Liver (tissue), 8 donors: ENCODE measurements at regions not wholly inside any gene's neighbourhood (a gene's known extent, or its start where the extent isn't known, plus 50 kb on each side); places are given as distances from the start of the nearest gene placed in this dataset.
"Not testable (repeated sequence)": the region's sequence is repeated elsewhere in the genome, so short reads cannot be mapped to it uniquely, and the experiment has no call there.

Source experiments
- DNase-seq: peaks from one replicate; pipeline ENCODE4 v3.0.0-alpha.2; 2017; ENCODE audit warnings: low spot score
- H3K27ac ChIP-seq, 2 donors: one replicate each; pipeline ENCODE4 v1.7.0; 2013; ENCODE audit warnings: inconsistent platforms in 2 of 2, low read length in 2 of 2, control low read depth in 1 of 2, low read depth in 1 of 2, mild to moderate bottlenecking in 1 of 2
- H3K27me3 ChIP-seq, 4 donors: one replicate each; pipeline versions ENCODE4 v1.6.1 to v1.7.0; 2013; ENCODE audit warnings: low read length in 3 of 4, inconsistent platforms in 1 of 4, mild to moderate bottlenecking in 1 of 4, moderate library complexity in 1 of 4; ENCODE audit not compliant: control insufficient read depth in 4 of 4, insufficient read depth in 4 of 4
- H3K36me3 ChIP-seq, 4 donors: one replicate each; pipeline versions ENCODE4 v1.6.1 to v1.7.0; 2013; ENCODE audit warnings: low read length in 3 of 4, mild to moderate bottlenecking in 3 of 4, low read depth in 1 of 4, moderate library complexity in 1 of 4; ENCODE audit not compliant: control insufficient read depth in 4 of 4, insufficient read depth in 3 of 4
- H3K4me1 ChIP-seq, 4 donors: one replicate each; pipeline versions ENCODE4 v1.6.1 to v1.7.0; 2013; ENCODE audit warnings: low read length in 3 of 4, mild to moderate bottlenecking in 3 of 4, moderate library complexity in 1 of 4; ENCODE audit not compliant: control insufficient read depth in 4 of 4, insufficient read depth in 4 of 4
- H3K4me3 ChIP-seq, 3 donors: one replicate each; pipeline versions ENCODE4 v1.6.1 to v1.7.0; 2013; ENCODE audit warnings: low read length in 3 of 3, control low read depth in 1 of 3, low read depth in 1 of 3, mild to moderate bottlenecking in 1 of 3
- H3K9ac ChIP-seq, 2 donors: one replicate each; pipeline ENCODE4 v1.7.0; 2013; ENCODE audit warnings: low read length in 2 of 2, mild to moderate bottlenecking in 2 of 2, moderate library complexity in 2 of 2, control low read depth in 1 of 2, low read depth in 1 of 2
- H3K9me3 ChIP-seq, 4 donors: one replicate each; pipeline versions ENCODE4 v1.6.1 to v1.7.0; 2013; ENCODE audit warnings: low read length in 3 of 4; ENCODE audit not compliant: control insufficient read depth in 4 of 4
- EGR1 ChIP-seq, 2 donors: IDR thresholded peaks; 2 replicates each; pipeline ENCODE4 v1.6.1; 2016 to 2018; ENCODE audit warnings: antibody characterized with exemption in 2 of 2, low read depth in 2 of 2
- FOXA1 ChIP-seq: IDR thresholded peaks from 2 replicates; pipeline ENCODE4 v1.6.1; 2016; ENCODE audit warnings: antibody characterized with exemption
- FOXA2 ChIP-seq: IDR thresholded peaks from 2 replicates; pipeline ENCODE4 v1.6.1; 2016; ENCODE audit warnings: antibody characterized with exemption
- GABPA ChIP-seq, 2 donors: IDR thresholded peaks in 1 of 2; conservative IDR thresholded peaks in 1 of 2; 2 replicates each; pipeline ENCODE4 v1.6.1; 2016; ENCODE audit warnings: antibody characterized with exemption in 2 of 2, mild to moderate bottlenecking in 1 of 2, moderate library complexity in 1 of 2
- HNF4A ChIP-seq, 2 donors: conservative IDR thresholded peaks; 2 replicates each; pipeline ENCODE4 v1.6.1; 2016; ENCODE audit warnings: antibody characterized with exemption in 2 of 2, mild to moderate bottlenecking in 2 of 2
- HNF4G ChIP-seq: IDR thresholded peaks from 2 replicates; pipeline ENCODE4 v1.6.1; 2016; ENCODE audit warnings: antibody characterized with exemption
- JUND ChIP-seq, 2 donors: IDR thresholded peaks; 2 replicates each; pipeline ENCODE4 v1.6.1; 2016; ENCODE audit warnings: antibody characterized with exemption in 2 of 2
- NR2F2 ChIP-seq: IDR thresholded peaks from 2 replicates; pipeline ENCODE4 v1.6.1; 2016; ENCODE audit warnings: antibody characterized with exemption
- RAD21 ChIP-seq, 2 donors: IDR thresholded peaks; 2 replicates each; pipeline ENCODE4 v1.6.1; 2016; ENCODE audit warnings: antibody characterized with exemption in 2 of 2, mild to moderate bottlenecking in 2 of 2
- RXRA ChIP-seq, 2 donors: IDR thresholded peaks; 2 replicates each; pipeline ENCODE4 v1.6.1; 2017 to 2018; ENCODE audit warnings: antibody characterized with exemption in 2 of 2, mild to moderate bottlenecking in 1 of 2
- SP1 ChIP-seq: IDR thresholded peaks from 2 replicates; pipeline ENCODE4 v1.6.1; 2018; ENCODE audit warnings: antibody characterized with exemption, mild to moderate bottlenecking
- TAF1 ChIP-seq: conservative IDR thresholded peaks from 2 replicates; pipeline ENCODE4 v1.6.1; 2016; ENCODE audit warnings: antibody characterized with exemption, mild to moderate bottlenecking
- YY1 ChIP-seq: IDR thresholded peaks from 2 replicates; pipeline ENCODE4 v1.6.1; 2016; ENCODE audit warnings: antibody characterized with exemption, mild to moderate bottlenecking
- WGBS: extraction: QIAGEN DNeasy Blood & Tissue Kit; methylation state at CpG from one replicate; pipeline ENCODE4 v1.1.7; 2013; 5-methylcytosine and 5-hydroxymethylcytosine counted together
- TF ChIP-seq, protein P1 (sequence below): fragments of 150-350 bp; IDR thresholded peaks from 2 replicates; pipeline ENCODE4 v1.5.1; 2017; ENCODE audit warnings: improper control_type of control experiment, low read depth, low read length; ENCODE audit not compliant: missing input control
- TF ChIP-seq, protein P2 (sequence below): IDR thresholded peaks from 2 replicates; pipeline ENCODE4 v1.6.1; 2016; ENCODE audit warnings: antibody characterized with exemption
- TF ChIP-seq, protein P3 (sequence below): IDR thresholded peaks from 2 replicates; pipeline ENCODE4 v1.6.1; 2016; ENCODE audit warnings: antibody characterized with exemption
- TF ChIP-seq, protein P4 (sequence below): IDR thresholded peaks from 2 replicates; pipeline ENCODE4 v1.6.1; 2016; ENCODE audit warnings: antibody characterized with exemption
- donor health status: healthy.
- donor health status: healthy.
- donor health status: healthy.
- donor health status: healthy.
- donor health status: healthy.

DNA sequence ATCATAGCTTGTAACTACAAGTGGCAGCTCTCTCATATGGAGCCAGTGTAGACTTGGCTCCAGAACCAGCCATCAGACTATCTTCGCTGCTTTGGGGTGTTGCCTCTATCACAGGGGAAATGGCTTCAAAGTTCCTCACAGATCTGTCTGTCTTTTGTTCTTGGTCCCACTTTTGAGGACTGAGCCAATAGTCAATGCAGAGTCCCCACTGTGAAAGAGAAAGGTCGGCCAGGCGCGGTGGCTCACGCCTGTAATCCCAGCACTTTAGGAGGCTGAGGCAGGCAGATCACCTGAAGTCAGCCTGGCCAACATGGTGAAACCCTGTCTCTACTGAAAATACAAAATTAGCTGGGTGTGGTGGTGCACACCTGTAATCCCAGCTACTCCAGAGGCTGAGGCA lies 86.9 kb upstream of the FZD7 start:
- H3K27me3 ChIP-seq, H3K27ac ChIP-seq, H3K36me3 ChIP-seq, DNase-seq, H3K4me1 ChIP-seq, H3K4me3 ChIP-seq, H3K9ac ChIP-seq, H3K9me3 ChIP-seq: not testable (repeated sequence)
- WGBS: 95% methylated on average over 5 of the region's 5 CpGs

DNA sequence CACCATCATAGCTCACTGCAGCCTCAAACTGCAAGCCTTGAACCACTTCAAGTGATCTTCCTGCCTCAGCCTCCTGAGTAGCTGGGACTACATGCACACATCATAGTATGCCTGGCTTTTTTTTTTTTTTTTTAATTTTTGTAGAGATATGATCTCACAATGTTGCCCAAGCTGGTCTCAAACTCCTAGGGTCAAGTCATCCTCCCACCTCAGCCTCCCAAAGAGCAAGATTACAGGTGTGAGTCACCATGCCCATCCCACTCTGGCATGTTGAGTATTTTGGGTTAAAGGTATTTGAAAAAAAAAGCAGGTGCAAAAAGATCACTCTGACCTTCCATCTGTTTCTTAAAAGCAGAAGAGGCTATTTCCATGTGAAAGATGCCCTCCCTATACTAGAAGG lies 86.4 kb upstream of the FZD7 start:
- Histone ChIP-seq H3K27ac (no peak overlapping the region), H3K9ac (no peak overlapping the region), H3K9me3 (no peaks in the 10 kb centered on the region), H3K36me3 (no peaks in the 10 kb centered on the region), H3K4me1 (no peaks in the 10 kb centered on the region), H3K4me3 (no peak overlapping the region), H3K27me3 (no peaks in the 10 kb centered on the region)
- no peak for TF ChIP-seq SP1
- TF ChIP-seq RXRA (IDR thresholded peaks at IDR 0.05): no peak
- no peak for TF ChIP-seq JUND (IDR thresholded peaks at IDR 0.05)
- no peak for TF ChIP-seq NR2F2
- TF ChIP-seq HNF4A (conservative IDR thresholded peaks at IDR 0.05): no peak
- no peak for TF ChIP-seq FOXA2
- TF ChIP-seq TAF1: no peak
- TF ChIP-seq, protein P1, sequence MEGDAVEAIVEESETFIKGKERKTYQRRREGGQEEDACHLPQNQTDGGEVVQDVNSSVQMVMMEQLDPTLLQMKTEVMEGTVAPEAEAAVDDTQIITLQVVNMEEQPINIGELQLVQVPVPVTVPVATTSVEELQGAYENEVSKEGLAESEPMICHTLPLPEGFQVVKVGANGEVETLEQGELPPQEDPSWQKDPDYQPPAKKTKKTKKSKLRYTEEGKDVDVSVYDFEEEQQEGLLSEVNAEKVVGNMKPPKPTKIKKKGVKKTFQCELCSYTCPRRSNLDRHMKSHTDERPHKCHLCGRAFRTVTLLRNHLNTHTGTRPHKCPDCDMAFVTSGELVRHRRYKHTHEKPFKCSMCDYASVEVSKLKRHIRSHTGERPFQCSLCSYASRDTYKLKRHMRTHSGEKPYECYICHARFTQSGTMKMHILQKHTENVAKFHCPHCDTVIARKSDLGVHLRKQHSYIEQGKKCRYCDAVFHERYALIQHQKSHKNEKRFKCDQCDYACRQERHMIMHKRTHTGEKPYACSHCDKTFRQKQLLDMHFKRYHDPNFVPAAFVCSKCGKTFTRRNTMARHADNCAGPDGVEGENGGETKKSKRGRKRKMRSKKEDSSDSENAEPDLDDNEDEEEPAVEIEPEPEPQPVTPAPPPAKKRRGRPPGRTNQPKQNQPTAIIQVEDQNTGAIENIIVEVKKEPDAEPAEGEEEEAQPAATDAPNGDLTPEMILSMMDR: no peak
- no peak for TF ChIP-seq FOXA1
- TF ChIP-seq RAD21 (IDR thresholded peaks at IDR 0.05): no peak
- TF ChIP-seq, protein P2, sequence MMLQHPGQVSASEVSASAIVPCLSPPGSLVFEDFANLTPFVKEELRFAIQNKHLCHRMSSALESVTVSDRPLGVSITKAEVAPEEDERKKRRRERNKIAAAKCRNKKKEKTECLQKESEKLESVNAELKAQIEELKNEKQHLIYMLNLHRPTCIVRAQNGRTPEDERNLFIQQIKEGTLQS: no peak
- no peak for TF ChIP-seq EGR1 (IDR thresholded peaks at IDR 0.05; ENCODE audit: low read depth in 2 of 2)
- no peak for TF ChIP-seq YY1
- TF ChIP-seq HNF4G: no peak
- no peak for DNase-seq

DNA sequence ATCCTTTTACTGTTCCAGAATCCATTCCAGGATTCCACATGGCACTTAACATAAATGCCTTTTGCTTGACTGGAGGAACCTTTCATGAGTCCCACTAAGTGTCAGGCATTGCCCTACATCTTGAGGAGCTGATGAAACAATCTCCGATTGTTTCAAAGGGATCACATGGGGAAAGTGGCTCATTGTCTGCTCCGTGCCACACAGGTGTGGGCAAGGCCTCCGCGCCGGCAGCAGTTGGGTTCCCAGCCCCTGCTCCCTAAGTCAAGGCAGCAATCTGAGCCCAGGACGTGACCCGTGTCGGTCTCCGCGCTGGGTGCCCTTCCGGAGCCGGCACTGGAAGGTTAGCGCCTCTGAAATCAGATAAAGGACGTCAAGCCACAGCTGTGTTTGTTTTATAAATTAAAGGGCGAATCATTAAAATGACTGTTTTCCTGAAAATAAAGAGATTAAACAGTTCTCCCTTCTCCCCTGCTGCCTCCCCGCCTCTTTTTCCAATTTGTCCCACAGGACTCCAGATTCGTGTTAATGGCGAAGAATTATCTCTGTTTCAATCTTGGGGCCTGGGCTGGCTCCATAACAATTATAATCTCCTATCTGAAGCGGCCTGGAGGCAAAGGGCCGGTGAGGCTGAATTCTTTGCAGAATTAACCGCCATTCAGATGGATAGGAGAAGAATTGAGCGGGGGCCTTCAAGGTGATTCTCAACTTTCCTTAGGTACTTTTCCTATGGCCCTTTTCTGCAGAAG lies 84.3 kb upstream of the FZD7 start:
- WGBS: 63% methylated on average over 22 of the region's 22 CpGs
- DNase-seq: no peak
- no peak for TF ChIP-seq JUND (IDR thresholded peaks at IDR 0.05)
- no peak for TF ChIP-seq FOXA1
- TF ChIP-seq RAD21 (IDR thresholded peaks at IDR 0.05): no peak
- TF ChIP-seq, protein P1: no peak
- TF ChIP-seq YY1: no peak
- no peak for TF ChIP-seq HNF4A (conservative IDR thresholded peaks at IDR 0.05)
- no peak for TF ChIP-seq RXRA (IDR thresholded peaks at IDR 0.05)
- no peak for TF ChIP-seq HNF4G
- TF ChIP-seq, protein P3, sequence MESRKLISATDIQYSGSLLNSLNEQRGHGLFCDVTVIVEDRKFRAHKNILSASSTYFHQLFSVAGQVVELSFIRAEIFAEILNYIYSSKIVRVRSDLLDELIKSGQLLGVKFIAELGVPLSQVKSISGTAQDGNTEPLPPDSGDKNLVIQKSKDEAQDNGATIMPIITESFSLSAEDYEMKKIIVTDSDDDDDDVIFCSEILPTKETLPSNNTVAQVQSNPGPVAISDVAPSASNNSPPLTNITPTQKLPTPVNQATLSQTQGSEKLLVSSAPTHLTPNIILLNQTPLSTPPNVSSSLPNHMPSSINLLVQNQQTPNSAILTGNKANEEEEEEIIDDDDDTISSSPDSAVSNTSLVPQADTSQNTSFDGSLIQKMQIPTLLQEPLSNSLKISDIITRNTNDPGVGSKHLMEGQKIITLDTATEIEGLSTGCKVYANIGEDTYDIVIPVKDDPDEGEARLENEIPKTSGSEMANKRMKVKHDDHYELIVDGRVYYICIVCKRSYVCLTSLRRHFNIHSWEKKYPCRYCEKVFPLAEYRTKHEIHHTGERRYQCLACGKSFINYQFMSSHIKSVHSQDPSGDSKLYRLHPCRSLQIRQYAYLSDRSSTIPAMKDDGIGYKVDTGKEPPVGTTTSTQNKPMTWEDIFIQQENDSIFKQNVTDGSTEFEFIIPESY: no peak
- TF ChIP-seq NR2F2: no peak
- no peak for TF ChIP-seq GABPA (IDR thresholded peaks at IDR 0.05 in 1 of 2, conservative IDR thresholded peaks at IDR 0.05 in 1 of 2)
- TF ChIP-seq EGR1 (IDR thresholded peaks at IDR 0.05; ENCODE audit: low read depth in 2 of 2): no peak
- TF ChIP-seq, protein P4, sequence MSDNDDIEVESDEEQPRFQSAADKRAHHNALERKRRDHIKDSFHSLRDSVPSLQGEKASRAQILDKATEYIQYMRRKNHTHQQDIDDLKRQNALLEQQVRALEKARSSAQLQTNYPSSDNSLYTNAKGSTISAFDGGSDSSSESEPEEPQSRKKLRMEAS: no peak
- TF ChIP-seq FOXA2: no peak
- TF ChIP-seq, protein P2: no peak
- no peak for TF ChIP-seq SP1

More for the DNA sequence above, 84.3 kb upstream of the FZD7 start:
- Histone ChIP-seq H3K9me3 (no peaks in the 10 kb centered on the region), H3K4me1 (no peaks in the 10 kb centered on the region), H3K9ac (no peak overlapping the region), H3K36me3 (no peaks in the 10 kb centered on the region), H3K4me3 (no peak overlapping the region), H3K27ac (no peak overlapping the region), H3K27me3 (no peaks in the 10 kb centered on the region)
